Neuronal stem cell (in vitro differentiated cells): ENCODE measurements at regions not wholly inside any gene's neighbourhood (a gene's known extent, or its start where the extent isn't known, plus 50 kb on each side); places are given as distances from the start of the nearest gene placed in this dataset.

Source experiments
- DNase-seq: peaks from one replicate; pipeline ENCODE4 v3.0.0-alpha.2; 2013; ENCODE audit warnings: low spot score
- H2AFZ ChIP-seq: one replicate; pipeline ENCODE4 v1.6.1; 2013; ENCODE audit warnings: mild to moderate bottlenecking, low read length, inconsistent platforms
- H2AK5ac ChIP-seq: 2 replicates; pipeline ENCODE4 v1.6.1; 2013; ENCODE audit warnings: low read depth, mild to moderate bottlenecking, inconsistent platforms, low read length, moderate library complexity, mixed read lengths
- H2BK120ac ChIP-seq: 2 replicates; pipeline ENCODE4 v1.6.1; 2013; ENCODE audit warnings: low read depth, mild to moderate bottlenecking, inconsistent platforms, low read length, moderate library complexity, mixed read lengths
- H2BK12ac ChIP-seq: one replicate; pipeline ENCODE4 v1.6.1; 2013; ENCODE audit warnings: low read length, inconsistent platforms
- H2BK15ac ChIP-seq: 2 replicates; pipeline ENCODE4 v1.6.1; 2013; ENCODE audit warnings: mild to moderate bottlenecking, low read length, inconsistent platforms, mixed read lengths
- H2BK5ac ChIP-seq: one replicate; pipeline ENCODE4 v1.6.1; 2013; ENCODE audit warnings: inconsistent platforms, mild to moderate bottlenecking, low read length, moderate library complexity
- H3K14ac ChIP-seq: one replicate; pipeline ENCODE4 v1.6.1; 2013; ENCODE audit warnings: low read length, inconsistent platforms
- H3K18ac ChIP-seq: 2 replicates; pipeline ENCODE4 v1.6.1; 2013; ENCODE audit warnings: low read length, inconsistent platforms
- H3K23ac ChIP-seq: 2 replicates; pipeline ENCODE4 v1.6.1; 2013; ENCODE audit warnings: low read depth, mild to moderate bottlenecking, mixed read lengths, low read length, inconsistent platforms; ENCODE audit not compliant: poor library complexity
- H3K27ac ChIP-seq: replicated peaks from 3 replicates; pipeline ENCODE4 v1.5.1; 2013; ENCODE audit warnings: low read length, inconsistent platforms
- H3K27me3 ChIP-seq, 3 experiments: 2 replicates each; pipeline ENCODE4 v1.6.1; 2013; ENCODE audit warnings: low read length in 3 of 3, mild to moderate bottlenecking in 2 of 3, inconsistent platforms in 1 of 3, low read depth in 1 of 3, mixed read lengths in 1 of 3, moderate library complexity in 1 of 3; ENCODE audit not compliant: control insufficient read depth in 3 of 3, insufficient read depth in 3 of 3
- H3K36me3 ChIP-seq, 2 donors: replicated peaks in 1 of 2; 2 replicates each; pipeline ENCODE4 v1.6.1; 2013; ENCODE audit warnings: low read length in 2 of 2; ENCODE audit not compliant: control insufficient read depth in 2 of 2, insufficient read depth in 2 of 2
- H3K4ac ChIP-seq: 2 replicates; pipeline ENCODE4 v1.6.1; 2013; ENCODE audit warnings: inconsistent platforms, mild to moderate bottlenecking, low read length, moderate library complexity
- H3K4me1 ChIP-seq, 2 donors: 1 replicate in 1 of 2; 2 replicates in 1 of 2; pipeline ENCODE4 v1.6.1; 2013; ENCODE audit warnings: low read length in 2 of 2, low read depth in 1 of 2; ENCODE audit not compliant: control insufficient read depth in 2 of 2, insufficient read depth in 1 of 2
- H3K4me2 ChIP-seq: one replicate; pipeline ENCODE4 v1.6.1; 2013; ENCODE audit warnings: mild to moderate bottlenecking, low read length, inconsistent platforms; ENCODE audit not compliant: insufficient read depth, poor library complexity, severe bottlenecking
- H3K4me3 ChIP-seq, 2 donors: 2 replicates each; pipeline ENCODE4 v1.5.1; 2013; ENCODE audit warnings: low read length in 2 of 2, mild to moderate bottlenecking in 2 of 2, inconsistent platforms in 1 of 2, moderate library complexity in 1 of 2
- H3K79me1 ChIP-seq: one replicate; pipeline ENCODE4 v1.6.1; 2013; ENCODE audit warnings: low read depth, mild to moderate bottlenecking, inconsistent platforms, low read length, moderate library complexity
- H3K9ac ChIP-seq: one replicate; pipeline ENCODE4 v1.6.1; 2013; ENCODE audit warnings: mild to moderate bottlenecking, low read depth, low read length, inconsistent platforms; ENCODE audit not compliant: poor library complexity
- H3K9me3 ChIP-seq, 2 donors: replicated peaks in 1 of 2; 2 replicates each; pipeline versions ENCODE3 to v1.6.1; 2013; ENCODE audit warnings: low read length in 2 of 2, mild to moderate bottlenecking in 2 of 2, inconsistent platforms in 1 of 2, low read depth in 1 of 2, mixed read lengths in 1 of 2, moderate library complexity in 1 of 2; ENCODE audit not compliant: control insufficient read depth in 2 of 2, insufficient read depth in 1 of 2
- H4K8ac ChIP-seq: one replicate; pipeline ENCODE4 v1.6.1; 2013; ENCODE audit warnings: low read depth, mild to moderate bottlenecking, inconsistent platforms, low read length, moderate library complexity
- H4K91ac ChIP-seq: one replicate; pipeline ENCODE4 v1.6.1; 2013; ENCODE audit warnings: low read length, low read depth, mild to moderate bottlenecking, inconsistent platforms; ENCODE audit not compliant: poor library complexity
- WGBS, 2 donors: extraction: QIAGEN DNeasy Blood & Tissue Kit; methylation state at CpG; one replicate each; pipeline ENCODE4 v1.1.7; 2013; ENCODE audit warnings: missing lambda C conversion rate in 2 of 2, mixed read lengths in 1 of 2; ENCODE audit not compliant: insufficient read length in 2 of 2, insufficient replicate concordance in 1 of 2; ENCODE audit errors: extremely low coverage in 2 of 2; 5-methylcytosine and 5-hydroxymethylcytosine counted together

DNA sequence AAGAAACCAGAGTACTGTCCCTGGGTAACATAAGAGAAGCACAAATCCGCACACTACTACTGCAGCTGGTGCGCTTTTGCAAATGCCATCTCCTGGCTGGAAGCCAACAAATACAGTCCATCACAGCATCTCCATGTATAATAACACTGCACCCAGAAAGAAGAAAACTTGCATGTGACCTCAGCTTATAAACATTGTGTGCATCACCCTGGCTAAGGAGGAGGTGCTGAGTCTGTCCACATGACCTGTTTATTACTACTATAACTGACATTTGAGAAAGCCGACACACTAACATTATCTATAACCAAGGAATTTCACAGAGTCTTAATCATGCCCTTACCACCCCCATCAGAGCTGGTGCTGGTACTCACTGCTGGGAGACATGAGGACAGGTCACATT, 516.8 kb downstream of the CFAP47 start:
- no CpG with 5 or more reads among the region's 3 CpGs for WGBS, 2 donors
- H3K27me3 ChIP-seq, result no peaks in the 10 kb centered on the region
- no peak overlapping the region for H4K8ac ChIP-seq
- H2BK5ac ChIP-seq, result no peak overlapping the region
- H2BK120ac ChIP-seq, result no peak overlapping the region
- no peak overlapping the region for H3K27ac ChIP-seq
- no peak overlapping the region for H2BK12ac ChIP-seq
- no peaks in the 10 kb centered on the region for H3K9me3 ChIP-seq
- no peak overlapping the region for H3K4me2 ChIP-seq
- H3K14ac ChIP-seq, result no peak overlapping the region
- H2AFZ ChIP-seq, result no peak overlapping the region
- H4K91ac ChIP-seq, result no peak overlapping the region
- H2AK5ac ChIP-seq, result no peak overlapping the region
- no peak overlapping the region for H3K23ac ChIP-seq
- DNase-seq, result no peak
- H3K9ac ChIP-seq, result no peak overlapping the region
- H3K36me3 ChIP-seq, result no peaks in the 10 kb centered on the region
- H3K4ac ChIP-seq, result no peak overlapping the region
- H3K4me1 ChIP-seq, result no peaks in the 10 kb centered on the region
- no peak overlapping the region for H2BK15ac ChIP-seq
- no peaks in the 10 kb centered on the region for H3K79me1 ChIP-seq
- H3K18ac ChIP-seq, result no peak overlapping the region
- no peak overlapping the region for H3K4me3 ChIP-seq

DNA sequence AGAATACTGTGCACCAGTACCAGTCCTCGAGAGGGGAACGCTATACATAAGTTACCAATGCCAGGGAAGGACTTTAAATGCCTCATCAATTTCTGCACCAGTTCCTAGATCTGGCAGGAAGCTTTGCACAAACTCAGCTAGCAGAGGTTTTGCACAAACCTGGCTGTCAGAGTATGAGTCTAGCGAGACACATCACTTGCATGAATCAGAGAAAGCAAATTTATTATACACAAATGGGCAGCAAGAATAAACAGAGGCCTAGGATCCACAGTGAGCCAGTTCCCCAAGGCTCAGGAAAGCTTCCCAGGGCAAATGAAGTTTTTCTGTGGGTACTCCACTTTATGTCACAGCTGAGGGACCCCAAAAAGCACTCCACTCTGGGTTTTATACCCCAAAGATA, 523.5 kb downstream of the CFAP47 start:
- Histone ChIP-seq H2BK120ac (no peak overlapping the region), H3K36me3 (no peaks in the 10 kb centered on the region), H2BK5ac (no peak overlapping the region), H4K8ac (no peak overlapping the region), H3K79me1 (no peaks in the 10 kb centered on the region), H3K23ac (no peak overlapping the region), H3K4ac (no peak overlapping the region), H3K18ac (no peak overlapping the region), H2AFZ (no peak overlapping the region), H4K91ac (no peak overlapping the region), H3K9ac (no peak overlapping the region), H3K4me1 (no peaks in the 10 kb centered on the region), H3K27ac (no peak overlapping the region), H3K9me3 (no peaks in the 10 kb centered on the region), H3K14ac (no peak overlapping the region), H3K4me2 (no peak overlapping the region), H2BK12ac (no peak overlapping the region), H3K27me3 (no peaks in the 10 kb centered on the region), H2AK5ac (no peak overlapping the region), H2BK15ac (no peak overlapping the region), H3K4me3 (no peak overlapping the region)
- DNase-seq, result no peak
- no CpG with 5 or more reads among the region's 3 CpGs for WGBS, 2 donors

DNA sequence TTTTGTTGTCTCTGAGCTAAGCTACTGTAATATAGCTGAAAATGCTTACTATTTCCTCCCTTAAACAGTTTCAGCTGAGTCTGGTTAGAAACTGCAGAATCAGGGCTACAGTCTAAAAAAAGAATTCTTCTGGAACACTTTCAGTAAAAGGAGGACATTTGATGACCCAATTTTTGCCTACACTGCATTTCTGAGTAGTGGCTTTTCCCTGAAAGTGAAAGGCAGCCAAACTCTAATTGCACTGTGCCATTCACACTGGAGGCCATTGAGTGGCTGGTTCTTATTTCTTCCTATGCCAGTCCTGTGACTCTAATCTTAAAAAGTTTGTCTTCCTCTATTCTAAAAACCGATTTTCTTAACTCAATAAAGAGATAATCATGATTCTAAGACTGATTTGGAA, 526.0 kb downstream of the CFAP47 start:
- no CpG with 5 or more reads among the region's 1 CpG for WGBS, 2 donors
- Histone ChIP-seq H2BK12ac (no peak overlapping the region), H2BK120ac (no peak overlapping the region), H3K4ac (no peak overlapping the region), H3K9me3 (no peaks in the 10 kb centered on the region), H3K79me1 (no peaks in the 10 kb centered on the region), H3K4me3 (no peak overlapping the region), H4K91ac (no peak overlapping the region), H3K4me1 (no peaks in the 10 kb centered on the region), H3K23ac (no peak overlapping the region), H2BK5ac (no peak overlapping the region), H2BK15ac (no peak overlapping the region), H3K27me3 (no peaks in the 10 kb centered on the region), H3K4me2 (no peak overlapping the region), H2AK5ac (no peak overlapping the region), H3K36me3 (no peaks in the 10 kb centered on the region), H2AFZ (no peak overlapping the region), H3K18ac (no peak overlapping the region), H4K8ac (no peak overlapping the region), H3K14ac (no peak overlapping the region), H3K27ac (no peak overlapping the region), H3K9ac (no peak overlapping the region)
- no peak for DNase-seq

DNA sequence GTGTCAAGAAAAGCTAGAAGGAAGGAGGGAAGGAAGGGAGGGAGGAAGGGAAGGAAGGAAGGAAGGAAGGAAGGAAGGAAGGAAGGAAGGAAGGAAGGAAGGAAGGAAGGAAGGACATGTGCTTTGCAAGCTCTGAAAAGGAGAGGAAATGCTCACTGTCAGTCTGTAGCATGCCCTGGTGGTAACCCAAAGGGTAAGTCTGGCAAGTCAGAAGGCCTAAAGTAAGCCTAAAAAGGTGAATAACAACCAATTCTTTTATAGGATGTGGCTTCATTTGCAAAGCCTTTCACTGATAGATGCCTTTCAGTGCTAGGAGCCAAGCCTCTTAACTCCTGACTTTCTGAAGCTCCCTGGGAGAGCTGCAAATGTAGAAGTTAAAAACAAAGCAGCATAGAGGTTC, 542.6 kb downstream of the CFAP47 start:
- no peak overlapping the region for H3K27ac ChIP-seq
- no peak overlapping the region for H2BK120ac ChIP-seq

More for the DNA sequence above, 542.6 kb downstream of the CFAP47 start:
- no peak overlapping the region for H3K23ac ChIP-seq
- H3K14ac ChIP-seq, result no peak overlapping the region
- no peak overlapping the region for H3K9ac ChIP-seq
- no peak overlapping the region for H4K91ac ChIP-seq
- no peak overlapping the region for H2BK12ac ChIP-seq
- H3K9me3 ChIP-seq, result no peaks in the 10 kb centered on the region
- H2BK15ac ChIP-seq, result no peak overlapping the region
- DNase-seq, result no peak
- no peak overlapping the region for H3K4me2 ChIP-seq
- no peaks in the 10 kb centered on the region for H3K4me1 ChIP-seq
- no peak overlapping the region for H2AK5ac ChIP-seq
- no peak overlapping the region for H2BK5ac ChIP-seq
- no peak overlapping the region for H3K4ac ChIP-seq
- no peak overlapping the region for H3K4me3 ChIP-seq
- H4K8ac ChIP-seq, result no peak overlapping the region
- H2AFZ ChIP-seq, result no peak overlapping the region
- no peaks in the 10 kb centered on the region for H3K79me1 ChIP-seq
- H3K36me3 ChIP-seq, result no peaks in the 10 kb centered on the region
- H3K27me3 ChIP-seq, result no peaks in the 10 kb centered on the region
- no peak overlapping the region for H3K18ac ChIP-seq
